ENCODE measurements at regions not wholly inside any gene's neighbourhood (a gene's known extent, or its start where the extent isn't known, plus 50 kb on each side); places are given as distances from the start of the nearest gene placed in this dataset.

DNA sequence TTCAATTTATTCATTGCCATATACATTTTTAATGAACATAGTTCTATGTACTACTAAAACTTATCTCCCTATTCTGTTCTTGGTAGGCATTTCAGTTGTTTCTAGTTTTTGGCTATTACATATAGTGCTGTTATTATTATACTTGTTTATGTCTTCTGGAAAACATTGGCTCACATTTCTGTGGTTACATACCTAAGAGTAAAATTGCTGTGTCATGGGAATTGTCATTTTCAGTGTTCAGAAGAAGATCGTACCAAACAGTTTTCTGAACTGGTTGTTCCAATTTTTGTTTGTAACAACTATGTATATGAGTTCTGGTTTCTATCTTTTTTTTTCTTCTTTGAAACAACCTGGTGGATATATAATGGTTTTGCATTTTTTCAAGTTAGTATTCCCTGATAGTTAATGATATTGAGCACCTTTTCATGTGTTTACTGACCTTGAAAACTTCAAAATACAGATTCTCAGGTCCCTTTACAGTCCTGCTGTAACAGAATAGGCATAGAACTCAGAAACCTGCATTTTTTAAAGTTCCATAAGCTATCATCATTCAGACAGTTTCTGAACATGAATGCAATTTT is 230.7 kb downstream of the JRKL start:
- DNase-seq: no peak

DNA sequence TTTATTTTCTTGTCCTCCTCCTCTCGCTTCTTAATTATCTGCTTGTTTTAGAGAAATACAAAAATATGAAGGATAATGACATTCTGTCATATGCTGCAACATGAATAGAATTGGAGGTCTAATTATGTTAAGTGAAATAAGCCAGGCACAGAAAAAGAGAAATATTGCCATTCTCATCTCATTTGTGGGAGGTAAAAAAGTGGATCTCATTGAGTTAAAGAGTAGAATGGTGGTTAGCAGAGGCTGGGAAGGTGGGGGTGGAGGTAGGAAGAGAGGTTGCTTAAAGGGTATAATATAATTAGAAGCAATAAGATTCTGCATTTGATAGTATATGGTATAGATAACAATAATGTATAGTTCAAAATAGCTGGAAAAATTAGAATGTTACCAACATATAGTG is 231.3 kb downstream of the JRKL start:
- DNase-seq: no peak

DNA sequence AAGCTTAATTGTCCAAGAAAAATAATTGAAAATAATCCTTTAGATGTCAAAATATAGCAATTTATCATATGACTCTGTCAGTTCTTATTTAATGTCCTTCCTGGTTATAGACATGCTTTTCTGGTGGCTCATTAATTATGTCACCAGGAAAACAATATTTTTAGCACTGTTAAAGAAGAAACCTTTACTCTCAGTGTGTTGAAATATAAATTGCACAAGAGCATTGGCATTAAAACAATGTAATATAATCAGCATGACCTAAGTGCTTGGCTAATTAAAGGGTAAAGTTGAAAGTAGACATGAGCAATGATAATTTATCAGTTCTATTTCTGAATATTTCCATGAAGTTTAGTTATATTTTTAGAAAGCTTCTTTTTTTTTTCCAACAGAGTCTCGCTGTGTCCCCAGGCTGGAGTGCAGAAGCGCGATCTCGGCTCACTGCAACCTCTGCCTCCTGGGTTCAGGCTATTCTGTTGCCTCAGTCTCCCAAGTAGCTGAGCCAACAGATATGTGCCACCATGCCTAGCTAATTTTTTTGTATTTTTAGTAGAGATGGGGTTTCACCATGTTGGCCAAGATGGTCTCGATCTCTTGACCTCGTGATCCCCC is 232.3 kb downstream of the JRKL start:
- DNase-seq: no peak

DNA sequence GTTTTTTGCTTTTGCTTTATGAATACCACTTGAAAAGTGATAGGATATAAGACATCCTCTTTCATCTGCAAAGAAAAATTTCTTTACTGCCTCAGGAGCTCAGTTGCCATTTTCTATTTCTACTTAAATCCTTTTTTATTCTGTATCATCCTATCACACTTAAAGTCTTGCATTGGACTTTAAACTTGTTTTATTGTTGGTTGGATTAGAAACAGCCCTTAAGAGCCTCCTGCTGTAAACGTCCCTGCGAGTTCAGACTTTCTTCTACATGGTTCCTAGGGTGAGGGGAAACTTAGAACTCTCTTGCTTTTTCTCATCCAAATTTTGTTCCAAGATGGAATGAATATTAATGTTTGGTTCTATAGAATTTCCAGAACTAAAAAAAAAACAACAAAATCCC is 234.3 kb downstream of the JRKL start:
- no peak for DNase-seq

DNA sequence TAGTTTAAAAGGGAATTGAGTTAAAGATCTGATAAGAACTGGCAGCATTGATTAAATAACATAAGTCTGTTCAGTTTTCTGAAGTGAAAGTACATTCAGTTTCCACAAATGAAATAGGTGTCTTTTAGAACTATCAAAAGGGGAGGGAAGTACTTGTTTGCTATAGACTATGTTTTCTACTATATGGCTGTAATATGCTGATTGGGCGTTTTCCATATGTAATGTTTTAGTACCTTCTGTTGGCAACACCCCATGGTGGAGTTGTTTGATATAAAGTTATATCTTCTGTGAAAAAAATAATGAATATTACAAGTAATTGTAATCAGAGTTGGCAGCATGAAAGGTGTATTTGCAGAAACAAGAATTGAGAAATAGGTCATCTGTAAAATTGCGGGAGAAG is 237.6 kb downstream of the JRKL start:
- DNase-seq: no peak

DNA sequence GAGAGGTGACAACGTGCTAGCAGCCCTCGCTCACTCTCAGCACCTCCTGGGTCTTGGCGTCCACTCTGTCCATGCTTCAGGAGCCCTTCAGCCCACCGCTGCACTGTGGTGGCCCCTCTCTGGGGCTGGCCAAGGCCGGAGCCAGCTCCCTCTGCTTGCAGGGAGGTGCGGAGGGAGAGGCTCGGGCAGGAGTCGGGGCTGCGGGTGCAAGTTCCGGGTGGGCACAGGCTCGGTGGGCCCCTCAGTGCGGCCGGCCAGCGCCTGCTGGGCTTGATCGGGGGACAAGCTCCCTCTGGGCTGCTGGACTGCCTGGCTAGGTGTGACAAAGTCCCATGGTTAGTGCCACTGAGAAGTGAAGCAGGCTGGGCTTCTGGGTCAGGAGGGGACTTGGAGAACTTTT is 245.8 kb downstream of the JRKL start:
- DNase-seq: no peak

DNA sequence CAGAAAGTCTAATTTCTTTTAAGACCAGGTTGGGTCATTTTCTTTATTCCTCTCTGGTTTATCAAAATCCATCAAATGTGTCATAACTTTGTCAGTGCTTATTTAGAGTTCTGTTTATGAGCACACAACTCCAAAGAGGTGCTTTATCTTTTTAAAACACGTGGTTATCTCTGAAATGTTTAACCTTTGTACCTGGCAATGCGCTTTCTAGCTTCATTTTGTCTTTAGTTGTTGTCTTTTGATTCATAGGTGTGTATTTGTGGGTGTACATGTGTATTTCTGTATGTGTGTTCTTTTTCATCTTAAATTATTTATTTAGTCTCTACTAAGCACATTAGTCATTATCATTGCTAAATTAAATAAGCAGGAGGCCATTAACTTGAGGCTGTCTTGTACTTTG is 251.4 kb downstream of the JRKL start:
- no peak for DNase-seq

DNA sequence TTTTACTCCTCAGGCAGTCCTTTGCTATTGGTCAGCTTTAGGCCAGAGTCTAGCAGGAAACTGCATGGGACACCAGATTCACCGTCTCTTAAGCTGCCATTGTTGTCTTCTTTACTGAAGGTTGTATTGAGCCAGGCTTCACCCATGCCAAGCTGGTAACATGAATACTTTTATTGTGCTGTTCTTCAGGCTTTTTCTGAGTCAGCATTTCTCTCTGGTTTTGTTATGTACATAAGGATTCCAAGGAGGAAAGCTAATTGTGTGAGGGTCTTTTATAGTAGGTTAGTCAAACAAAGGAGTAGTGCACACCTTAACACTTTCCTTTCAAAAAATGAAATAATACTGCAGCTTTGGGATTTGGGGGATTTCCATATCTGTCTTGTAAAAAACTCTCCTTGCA is 252.8 kb downstream of the JRKL start:
- no peak for DNase-seq

DNA sequence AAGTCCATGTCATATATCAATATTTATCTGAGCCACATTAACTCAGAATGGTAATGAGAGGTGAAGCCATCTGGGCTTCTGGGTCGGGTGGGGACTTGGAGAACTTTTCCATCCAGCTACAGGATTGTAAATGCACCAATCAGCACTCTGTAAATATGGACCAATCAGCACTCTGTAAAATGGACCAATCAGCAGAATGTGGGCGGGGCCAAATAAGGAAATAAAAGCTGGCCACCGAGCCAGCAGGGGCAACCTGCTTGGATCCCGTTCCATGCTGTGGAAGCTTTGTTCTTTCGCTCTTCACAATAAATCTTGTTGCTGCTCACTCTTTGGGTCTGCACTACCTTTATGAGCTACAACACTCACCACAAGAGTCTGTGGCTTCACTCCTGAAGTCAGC is 253.4 kb downstream of the JRKL start:
- DNase-seq: no peak

DNA sequence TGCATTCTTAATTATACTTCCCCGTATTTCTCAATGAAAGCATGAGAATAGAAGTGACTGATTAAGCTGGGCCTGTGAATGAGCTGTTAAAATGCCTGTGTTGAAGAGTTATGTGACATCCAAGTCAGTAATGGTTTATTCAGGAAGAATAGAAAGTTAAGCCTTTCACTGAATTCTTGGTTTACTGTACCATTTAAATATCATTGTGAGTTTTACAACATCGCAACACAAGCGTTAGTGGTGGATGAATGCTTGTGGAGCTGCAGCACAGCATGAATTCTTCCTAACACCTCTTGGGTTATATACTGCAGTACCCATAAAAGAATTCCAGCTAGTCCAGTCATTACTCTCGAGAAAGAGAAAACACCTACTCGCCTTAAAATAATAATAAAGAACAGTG is 257.8 kb downstream of the JRKL start:
- DNase-seq: no peak

DNA sequence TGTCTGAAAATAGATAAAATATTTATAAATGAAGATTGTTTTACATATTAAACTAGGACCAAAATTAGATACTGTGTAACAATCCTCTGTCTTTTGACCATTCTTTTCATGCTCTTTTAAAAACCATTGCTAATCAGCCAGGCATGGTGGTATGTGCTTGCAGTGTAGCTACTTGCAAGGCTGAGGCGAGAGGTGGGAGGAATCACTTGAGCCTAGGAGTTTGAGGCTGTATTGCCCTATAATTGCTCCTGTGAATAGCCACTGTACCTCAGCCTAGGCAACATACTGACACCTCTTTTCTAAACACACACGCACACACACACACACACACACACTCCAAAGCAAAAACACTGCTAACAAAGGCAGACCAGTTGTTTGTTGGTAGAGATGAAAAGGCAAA is 259.2 kb downstream of the JRKL start:
- DNase-seq: no peak

DNA sequence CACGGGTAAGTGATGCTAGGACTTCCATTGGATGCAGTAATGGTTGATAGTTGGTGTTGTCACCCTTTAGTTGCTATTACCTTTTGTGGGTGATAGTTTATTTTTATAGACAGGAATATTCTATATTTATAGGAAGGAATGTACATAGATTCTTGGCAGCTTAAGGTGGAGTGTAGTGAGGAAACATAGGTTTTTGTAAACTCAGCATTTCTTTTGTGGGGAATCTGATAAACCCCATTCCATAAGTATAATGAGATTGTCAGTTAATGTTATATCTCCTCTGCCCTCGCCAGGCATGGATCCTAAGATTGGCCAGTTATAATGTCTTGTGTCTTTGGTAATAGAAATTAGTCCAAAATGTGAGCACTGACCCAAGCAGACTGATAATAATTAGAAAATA is 262.7 kb downstream of the JRKL start:
- DNase-seq: no peak

DNA sequence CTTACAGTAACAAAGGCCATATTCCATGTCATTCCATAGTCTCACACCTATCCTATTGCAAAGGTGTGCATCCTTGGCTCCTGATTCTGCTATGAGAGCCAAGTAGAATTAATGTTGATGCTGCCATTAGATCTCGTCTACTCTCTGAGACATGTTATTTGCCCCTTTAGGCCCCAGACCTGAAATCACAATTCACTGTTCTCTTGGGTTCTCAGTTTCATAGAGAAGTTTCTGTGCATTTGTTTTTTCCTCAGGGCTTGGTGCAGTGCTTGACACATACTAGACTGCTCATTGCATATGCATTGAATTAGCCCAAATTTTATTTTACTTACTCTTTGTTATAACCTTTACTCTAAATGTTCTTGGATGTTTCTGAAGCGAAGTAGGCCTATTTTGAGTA is 265.7 kb downstream of the JRKL start:
- no peak for DNase-seq

DNA sequence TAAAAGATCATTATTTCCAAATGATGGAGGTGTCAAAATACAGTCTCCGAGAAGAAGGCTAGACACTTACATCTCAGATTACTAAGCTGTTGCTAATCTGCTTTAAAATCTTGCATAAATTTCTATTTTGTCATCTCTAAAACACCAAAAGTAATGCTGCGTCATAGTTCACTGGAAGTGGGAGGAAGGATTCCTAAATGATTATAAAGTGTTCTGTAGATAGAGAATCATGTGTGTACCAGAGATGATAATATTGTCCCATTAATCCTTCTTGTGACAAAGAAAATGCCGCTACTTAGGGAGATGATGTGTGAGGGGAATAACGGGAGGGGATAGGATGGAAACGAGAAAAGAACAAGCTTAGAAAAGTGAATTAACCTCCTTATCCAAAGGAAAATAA is 268.6 kb downstream of the JRKL start:
- no peak for DNase-seq

DNA sequence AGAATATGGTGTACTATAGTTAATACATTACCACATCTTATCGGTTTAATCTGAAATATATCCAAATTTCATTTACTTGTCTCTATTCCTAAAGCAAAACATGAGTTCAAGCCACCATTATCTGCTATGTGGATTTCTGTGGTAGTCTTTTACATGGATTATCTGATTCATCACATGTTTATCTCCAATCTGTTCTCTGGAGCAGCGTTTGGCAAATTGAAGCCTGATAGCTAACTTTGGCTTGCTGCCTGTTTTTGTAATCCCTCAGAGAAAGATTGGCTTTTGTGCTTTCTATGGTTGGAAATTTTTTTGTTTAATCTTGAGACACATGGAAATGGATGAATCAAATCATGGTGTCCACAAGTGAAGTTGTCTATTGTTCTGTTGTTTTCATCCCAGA is 274.3 kb downstream of the JRKL start:
- DNase-seq: no peak

DNA sequence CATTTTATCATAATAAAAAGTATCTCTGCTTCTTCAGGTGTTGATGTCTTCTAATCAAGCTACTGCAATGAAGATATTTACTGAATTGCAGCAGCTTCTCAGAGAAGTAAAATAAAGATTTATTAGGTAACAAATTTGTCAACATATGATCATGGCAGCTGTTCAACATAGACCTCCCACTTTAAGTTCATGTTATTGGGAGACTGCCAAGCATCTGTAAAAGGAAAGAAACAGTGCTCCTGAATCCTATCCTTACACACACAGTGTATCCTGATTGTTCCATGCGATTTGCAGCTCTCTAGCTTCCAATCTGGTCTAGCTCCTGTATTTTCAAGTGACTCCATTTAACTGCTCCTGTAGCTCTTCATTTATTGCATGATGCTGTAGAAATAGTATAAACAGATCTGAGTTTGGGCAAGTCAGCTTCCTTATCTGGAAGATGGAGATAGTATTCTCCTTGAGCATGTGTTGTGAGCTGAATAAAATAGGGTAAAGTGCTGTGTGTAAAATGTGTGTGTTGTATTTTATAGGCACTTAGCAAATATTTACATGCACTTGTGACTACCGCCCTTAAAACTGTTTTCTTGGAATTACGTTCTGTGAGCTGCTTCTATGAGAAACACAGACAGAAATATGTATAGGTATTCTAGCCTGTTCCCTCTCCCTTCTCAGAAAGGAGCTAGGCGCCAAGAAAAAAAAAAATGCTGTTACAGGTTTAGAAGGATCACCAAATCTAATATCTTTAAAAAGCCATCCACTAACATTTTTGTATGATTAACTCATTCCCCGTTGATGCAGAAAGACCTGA is 290.6 kb downstream of the JRKL start:
- no peak for DNase-seq

DNA sequence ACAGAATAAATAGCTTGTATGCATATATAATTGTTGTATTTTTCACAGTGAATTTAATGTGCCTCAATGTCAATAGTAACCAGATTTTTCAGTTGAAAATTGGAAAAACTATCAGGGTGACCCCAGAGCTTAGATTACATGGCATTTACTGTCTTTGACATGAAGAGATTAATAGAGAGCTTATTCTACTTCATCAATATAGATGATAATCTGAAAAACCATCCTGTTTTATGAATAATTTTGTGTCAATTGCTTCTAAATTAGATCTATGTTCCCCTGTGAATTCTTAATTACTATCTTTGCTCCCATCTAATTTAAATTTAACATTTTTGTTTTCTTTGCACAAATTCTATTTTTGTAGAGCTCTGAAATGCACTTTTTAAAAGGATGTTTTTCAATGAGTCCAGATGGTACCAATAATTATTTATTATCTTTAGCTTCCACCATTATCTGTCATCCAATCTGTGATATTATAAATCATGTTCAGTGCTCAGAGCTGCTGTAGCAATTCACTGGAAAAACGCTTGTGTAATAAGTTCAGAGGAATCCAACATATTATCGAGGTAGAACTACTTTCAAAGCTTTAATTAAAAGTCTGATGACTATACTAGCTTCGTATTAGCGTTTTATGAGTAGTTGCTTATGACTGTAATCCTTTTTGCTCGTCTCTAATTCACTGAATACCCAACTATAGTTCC is 291.4 kb downstream of the JRKL start:
- no peak for DNase-seq

DNA sequence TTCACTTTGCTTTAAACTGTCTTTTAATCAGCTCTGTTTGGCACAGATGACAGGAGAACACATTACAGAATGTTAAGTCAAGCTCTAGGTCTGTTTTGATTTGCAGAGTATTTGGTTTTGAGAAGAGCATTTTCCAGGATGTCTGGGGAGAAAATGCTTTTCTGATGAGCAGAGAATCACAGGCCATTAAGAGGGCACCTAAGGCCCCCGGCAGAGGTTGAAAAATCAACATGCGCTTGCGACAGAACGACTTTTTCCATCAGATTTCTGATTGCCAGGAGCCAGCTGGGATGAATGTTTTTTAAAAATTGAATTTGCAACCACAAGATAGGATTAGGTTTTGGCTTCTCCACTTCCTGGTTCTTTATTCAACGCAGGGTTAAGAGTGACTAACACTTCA is 304.5 kb downstream of the JRKL start:
- no peak for DNase-seq

DNA sequence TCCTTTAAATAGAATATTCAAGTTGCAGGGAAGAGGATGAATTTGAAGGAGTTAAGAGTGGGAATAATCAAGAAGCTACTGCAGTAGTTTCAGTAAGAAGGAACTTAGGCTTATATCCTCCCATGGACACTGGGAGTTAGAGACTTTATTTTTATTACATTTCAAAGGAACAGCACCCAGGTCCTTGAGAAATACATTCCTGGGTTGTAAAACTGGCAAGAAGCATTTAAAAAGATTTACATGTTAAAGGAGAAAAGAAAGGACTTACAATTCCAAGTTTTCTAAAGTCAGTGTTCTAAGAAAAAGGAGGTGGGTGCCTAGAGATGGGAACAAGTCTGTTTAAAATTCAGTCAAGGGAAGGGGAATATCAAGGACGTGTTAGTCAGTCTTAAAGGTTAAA is 306.9 kb downstream of the JRKL start:
- no peak for DNase-seq

DNA sequence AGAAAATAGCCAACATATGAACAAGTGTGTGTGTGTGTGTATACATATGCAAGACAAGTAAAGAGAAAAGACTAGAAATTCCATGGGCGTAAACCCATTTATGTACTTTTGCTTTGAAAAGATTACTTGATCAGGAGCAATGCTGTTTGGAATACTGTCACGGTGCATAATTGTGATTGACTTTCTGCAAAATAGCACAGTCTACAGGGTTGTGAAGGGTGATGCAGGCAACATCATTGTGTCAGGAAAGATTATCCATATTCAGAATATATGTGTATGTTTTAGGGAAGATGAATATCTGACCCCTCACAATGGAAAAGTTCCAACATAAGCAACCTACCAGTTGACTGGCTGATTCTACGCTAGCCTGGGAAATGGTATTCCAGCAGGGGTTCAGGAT is 307.7 kb downstream of the JRKL start:
- no peak for DNase-seq

DNA sequence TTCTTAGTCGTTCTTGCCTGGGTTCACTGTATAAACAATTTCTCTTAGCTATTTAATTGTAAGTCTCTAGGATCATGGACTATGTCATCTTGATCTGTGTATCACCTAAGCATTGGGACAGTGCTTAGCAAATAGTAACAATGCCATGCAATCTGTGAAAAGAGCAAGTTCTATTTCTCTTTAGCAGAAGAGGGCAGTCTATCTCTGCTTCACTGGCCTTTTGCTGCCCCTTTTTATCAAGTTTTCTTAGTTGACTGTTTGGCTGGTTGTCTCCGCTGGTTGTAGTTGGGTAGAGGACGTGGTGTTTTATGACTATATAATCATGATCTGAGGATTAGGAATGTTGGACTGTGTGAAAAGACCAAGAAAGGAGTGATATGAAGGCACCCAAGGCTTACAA is 315.0 kb downstream of the JRKL start:
- no peak for DNase-seq

DNA sequence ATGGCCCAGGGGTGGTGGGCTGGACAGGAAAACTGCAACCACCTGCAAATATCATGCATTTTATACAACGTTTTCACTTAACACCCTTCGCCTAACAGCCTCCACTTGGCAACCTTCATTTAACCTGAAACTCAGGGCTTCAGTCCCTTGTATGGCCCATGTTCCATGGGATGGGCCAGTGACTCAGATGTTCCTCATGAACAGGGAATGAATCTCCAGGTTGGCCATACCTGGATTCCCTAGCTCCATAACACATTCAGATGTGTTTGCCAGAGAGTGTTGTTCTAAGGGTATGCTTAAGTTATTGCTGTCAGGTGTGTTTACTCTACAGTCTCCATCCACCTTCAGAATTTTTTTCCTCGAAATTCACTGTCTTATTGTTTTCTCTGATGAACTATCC is 316.9 kb downstream of the JRKL start:
- DNase-seq: no peak

DNA sequence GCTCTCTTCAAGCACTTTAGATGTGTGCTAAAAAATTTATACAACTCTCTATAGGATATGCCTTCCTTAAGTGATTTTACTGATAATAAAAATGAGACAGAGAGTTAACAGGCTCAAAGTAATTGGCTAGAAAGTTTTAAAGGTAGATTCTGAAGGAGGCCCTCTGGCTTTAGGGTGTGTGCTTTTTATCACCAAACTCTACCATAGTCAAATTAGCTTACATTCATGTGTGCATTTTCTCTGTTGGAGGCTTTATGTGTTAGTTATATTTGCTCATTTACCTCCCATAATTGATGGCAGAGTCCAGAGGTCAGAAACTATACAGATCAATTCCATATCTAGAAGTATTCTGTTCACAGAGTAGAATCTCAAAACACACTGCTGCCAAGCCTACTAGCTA is 317.5 kb downstream of the JRKL start:
- DNase-seq: no peak
